GM12864 (cell line): ENCODE measurements at regions not wholly inside any gene's neighbourhood (a gene's known extent, or its start where the extent isn't known, plus 50 kb on each side); places are given as distances from the start of the nearest gene placed in this dataset.

Source experiments
- DNase-seq: peaks from one replicate; pipeline ENCODE4 v3.0.0-alpha.2; 2011; ENCODE audit warnings: low read depth
- H3K4me3 ChIP-seq: 2 replicates; pipeline ENCODE4 v1.5.1; 2011; ENCODE audit warnings: mild to moderate bottlenecking, low read depth, low read length, control low read depth
- CTCF ChIP-seq: IDR thresholded peaks from 2 replicates; pipeline ENCODE4 v1.5.1; 2011; ENCODE audit warnings: low read depth, mild to moderate bottlenecking, moderate library complexity, low read length, control low read depth, inconsistent platforms; ENCODE audit errors: missing control alignments

GRCh38 chr6:39992861-39993622 lies 58.8 kb upstream of the MOCS1 start:
- H3K4me3 ChIP-seq: no peak overlapping the region
- TF ChIP-seq CTCF: no peak
- DNase-seq: no peak
